ENCODE measurements at regions not wholly inside any gene's neighbourhood (a gene's known extent, or its start where the extent isn't known, plus 50 kb on each side); places are given as distances from the start of the nearest gene placed in this dataset.

- TF ChIP-seq HMGXB4 (CRISPR knock-in tag; IDR thresholded peaks at IDR 0.05) = no peak
- TF ChIP-seq E2F1 (CRISPR knock-in tag; IDR thresholded peaks at IDR 0.05) = no peak
- no peak for TF ChIP-seq USF2 (CRISPR knock-in tag; IDR thresholded peaks at IDR 0.05)
These were observed 72.2 kb downstream of the UFM1 start (continued) for GRCh38 chr13:38421590-38422560.

GRCh38 chr13:38429916-38430315 lies 80.3 kb downstream of the UFM1 start:
- ATAC-seq (no peak), DNase-seq (ENCODE audit: low spot score) (no peak)
- TF ChIP-seq NR3C1 (CRISPR knock-in tag; conservative IDR thresholded peaks at IDR 0.05; ENCODE audit: low read depth) (no peak), CTCF (IDR thresholded peaks at IDR 0.05) (no peak), ETV6 (CRISPR knock-in tag; IDR thresholded peaks at IDR 0.05) (no peak), ZNF416 (CRISPR knock-in tag; IDR thresholded peaks at IDR 0.05) (no peak), ZNF281 (CRISPR knock-in tag; IDR thresholded peaks at IDR 0.05) (no peak)
- H3K9me3 Mint-ChIP-seq = peaks cover 10% of the 10 kb centered on the region
- ChIA-PET CTCF (no interaction called here), POLR2A (no interaction called here)
- no peak overlapping the region for H3K4me3 Mint-ChIP-seq
- no peaks in the 10 kb centered on the region; the same call in 1 of the 2 replicates for H3K27me3 Mint-ChIP-seq (ENCODE audit: low read depth)
- no peaks in the 10 kb centered on the region for H3K36me3 Mint-ChIP-seq
- H3K27ac Mint-ChIP-seq = no peak overlapping the region
- peaks cover 9% of the 10 kb centered on the region for H3K4me1 Mint-ChIP-seq

GRCh38 chr13:38430796-38431195 lies 81.1 kb downstream of the UFM1 start:
- Mint-ChIP-seq H3K27me3 (ENCODE audit: low read depth) (no peaks in the 10 kb centered on the region; the same call in 1 of the 2 replicates), H3K4me1 (peaks cover 7% of the 10 kb centered on the region), H3K36me3 (no peaks in the 10 kb centered on the region), H3K4me3 (no peak overlapping the region), H3K27ac (no peak overlapping the region), H3K9me3 (peaks cover 10% of the 10 kb centered on the region)
- ChIA-PET CTCF (no interaction called here), POLR2A (no interaction called here)
- no peak for TF ChIP-seq NR3C1 (CRISPR knock-in tag; conservative IDR thresholded peaks at IDR 0.05; ENCODE audit: low read depth)
- ATAC-seq = no peak
- no peak for DNase-seq (ENCODE audit: low spot score)

- Mint-ChIP-seq H3K4me1 (no peaks in the 10 kb centered on the region), H3K4me3 (no peak overlapping the region), H3K9me3 (no peaks in the 10 kb centered on the region), H3K27me3 (ENCODE audit: low read depth) (no peaks in the 10 kb centered on the region), H3K36me3 (no peaks in the 10 kb centered on the region), H3K27ac (no peak overlapping the region)
- ATAC-seq (no peak), DNase-seq (ENCODE audit: low spot score) (no peak)
- ChIA-PET POLR2A (no interaction called here), CTCF (no interaction called here)
- TF ChIP-seq ATF6 (CRISPR knock-in tag; IDR thresholded peaks at IDR 0.05) (no peak), FOXJ3 (CRISPR knock-in tag; IDR thresholded peaks at IDR 0.05; ENCODE audit: borderline replicate concordance) (no peak), RORB (CRISPR knock-in tag; IDR thresholded peaks at IDR 0.05) (no peak), NFE2L1 (CRISPR knock-in tag; IDR thresholded peaks at IDR 0.05) (no peak), TEAD4 (CRISPR knock-in tag; IDR thresholded peaks at IDR 0.05) (no peak), NR3C1 (CRISPR knock-in tag; conservative IDR thresholded peaks at IDR 0.05; ENCODE audit: low read depth) (no peak), USF2 (CRISPR knock-in tag; IDR thresholded peaks at IDR 0.05) (no peak), ELF4 (CRISPR knock-in tag; IDR thresholded peaks at IDR 0.05; ENCODE audit: low read depth) (no peak)
These were observed 91.0 kb downstream of the UFM1 start for GRCh38 chr13:38440666-38441065.
